ENCODE measurements at regions not wholly inside any gene's neighbourhood (a gene's known extent, or its start where the extent isn't known, plus 50 kb on each side); places are given as distances from the start of the nearest gene placed in this dataset.

DNA sequence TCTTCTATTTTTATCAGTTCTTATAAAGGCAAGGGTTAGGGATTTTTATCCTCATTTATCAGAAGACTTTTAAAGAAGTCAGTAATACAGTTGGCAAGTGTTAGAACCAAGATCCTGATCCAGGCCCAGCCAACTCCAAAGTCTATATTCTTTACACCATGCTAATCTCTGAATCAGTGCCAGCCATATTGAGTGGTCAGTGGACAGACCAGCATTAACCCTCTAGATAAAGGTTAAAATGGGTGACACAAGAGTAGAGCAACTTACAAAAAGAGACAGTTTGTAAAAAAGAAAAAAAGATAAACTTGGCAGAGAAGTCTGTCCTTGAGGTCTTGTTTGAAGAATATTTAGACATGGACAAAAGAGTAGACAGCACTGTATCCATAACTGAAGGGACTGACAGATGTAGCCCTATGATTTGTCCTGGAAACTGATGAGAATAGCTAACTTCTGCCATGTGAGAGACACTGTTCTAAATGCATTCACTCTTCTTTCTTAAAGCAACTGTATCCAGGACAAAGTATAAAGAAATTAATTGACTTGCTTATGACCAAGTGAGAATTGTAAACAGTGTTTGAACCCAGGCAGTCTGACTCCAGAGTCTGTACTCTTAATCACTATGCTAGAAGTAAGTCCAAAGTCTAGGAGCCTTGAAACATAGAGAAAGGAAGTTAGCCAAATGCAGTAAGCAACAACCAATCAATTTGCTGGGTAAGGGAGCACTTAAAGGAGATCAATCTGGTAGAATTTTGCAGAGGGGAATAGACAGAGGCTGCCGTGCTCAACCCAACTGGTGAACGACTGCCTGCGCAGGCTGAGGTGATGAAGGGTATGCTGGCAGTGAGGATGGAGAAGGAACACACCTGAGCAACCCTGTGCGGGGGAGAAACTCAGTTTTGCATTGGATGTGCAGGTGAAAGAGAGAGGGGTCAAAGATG lies 103.7 kb downstream of the TTC6 start (continued):
- TF ChIP-seq PRPF4 (IDR thresholded peaks at IDR 0.05; ENCODE audit: low read depth, low read length, poor library complexity, severe bottlenecking) (no peak), ATF4 (CRISPR knock-in tag; IDR thresholded peaks at IDR 0.05) (no peak), ZMYM3 (CRISPR knock-in tag; IDR thresholded peaks at IDR 0.05) (peak; percentile 56; the same call in 1 of the 2 replicates), JDP2 (CRISPR knock-in tag; IDR thresholded peaks at IDR 0.05; ENCODE audit: borderline replicate concordance) (no peak), SUZ12 (IDR thresholded peaks at IDR 0.05; ENCODE audit: low read depth, low read length) (no peak), RFXAP (CRISPR knock-in tag; IDR thresholded peaks at IDR 0.05; ENCODE audit: borderline replicate concordance) (0 out of 2 replicates have a peak, but pooled peaks have one; percentile 18), ONECUT2 (CRISPR knock-in tag; IDR thresholded peaks at IDR 0.05) (peak; percentile 68), ZFP37 (CRISPR knock-in tag; IDR thresholded peaks at IDR 0.05; ENCODE audit: borderline replicate concordance) (peak; percentile 26; the same call in 1 of the 2 replicates), IRX3 (CRISPR knock-in tag; IDR thresholded peaks at IDR 0.05; ENCODE audit: borderline replicate concordance, low read depth) (no peak), HMG20A (CRISPR knock-in tag; IDR thresholded peaks at IDR 0.05; ENCODE audit: borderline replicate concordance) (peak; percentile 63; the same call in 1 of the 2 replicates), HMG20B (CRISPR knock-in tag; conservative IDR thresholded peaks at IDR 0.05) (0 out of 2 replicates have a peak, but pooled peaks have one; percentile 15), MXI1 (IDR thresholded peaks at IDR 0.05; ENCODE audit: borderline replicate concordance, low read depth, low read length) (no peak), NR2F6 (IDR thresholded peaks at IDR 0.05) (0 out of 2 replicates have a peak, but pooled peaks have one; percentile 14), NR2F6 (CRISPR knock-in tag; IDR thresholded peaks at IDR 0.05) (no peak), ZNF331 (CRISPR knock-in tag; IDR thresholded peaks at IDR 0.05) (peak; percentile 8; the same call in 1 of the 2 replicates), ZNF333 (CRISPR knock-in tag; IDR thresholded peaks at IDR 0.05; ENCODE audit: borderline replicate concordance) (no peak), SIN3B (IDR thresholded peaks at IDR 0.05; ENCODE audit: low read length) (no peak), MED8 (CRISPR knock-in tag; IDR thresholded peaks at IDR 0.05; ENCODE audit: insufficient replicate concordance) (no peak)
- TF ChIP-seq, protein P1, sequence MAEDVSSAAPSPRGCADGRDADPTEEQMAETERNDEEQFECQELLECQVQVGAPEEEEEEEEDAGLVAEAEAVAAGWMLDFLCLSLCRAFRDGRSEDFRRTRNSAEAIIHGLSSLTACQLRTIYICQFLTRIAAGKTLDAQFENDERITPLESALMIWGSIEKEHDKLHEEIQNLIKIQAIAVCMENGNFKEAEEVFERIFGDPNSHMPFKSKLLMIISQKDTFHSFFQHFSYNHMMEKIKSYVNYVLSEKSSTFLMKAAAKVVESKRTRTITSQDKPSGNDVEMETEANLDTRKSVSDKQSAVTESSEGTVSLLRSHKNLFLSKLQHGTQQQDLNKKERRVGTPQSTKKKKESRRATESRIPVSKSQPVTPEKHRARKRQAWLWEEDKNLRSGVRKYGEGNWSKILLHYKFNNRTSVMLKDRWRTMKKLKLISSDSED (CRISPR knock-in tag; IDR thresholded peaks at IDR 0.05) = no peak
- TF ChIP-seq, protein P2, sequence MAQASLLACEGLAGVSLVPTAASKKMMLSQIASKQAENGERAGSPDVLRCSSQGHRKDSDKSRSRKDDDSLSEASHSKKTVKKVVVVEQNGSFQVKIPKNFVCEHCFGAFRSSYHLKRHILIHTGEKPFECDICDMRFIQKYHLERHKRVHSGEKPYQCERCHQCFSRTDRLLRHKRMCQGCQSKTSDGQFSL (CRISPR knock-in tag; IDR thresholded peaks at IDR 0.05) = no peak
- TF ChIP-seq, protein P3, sequence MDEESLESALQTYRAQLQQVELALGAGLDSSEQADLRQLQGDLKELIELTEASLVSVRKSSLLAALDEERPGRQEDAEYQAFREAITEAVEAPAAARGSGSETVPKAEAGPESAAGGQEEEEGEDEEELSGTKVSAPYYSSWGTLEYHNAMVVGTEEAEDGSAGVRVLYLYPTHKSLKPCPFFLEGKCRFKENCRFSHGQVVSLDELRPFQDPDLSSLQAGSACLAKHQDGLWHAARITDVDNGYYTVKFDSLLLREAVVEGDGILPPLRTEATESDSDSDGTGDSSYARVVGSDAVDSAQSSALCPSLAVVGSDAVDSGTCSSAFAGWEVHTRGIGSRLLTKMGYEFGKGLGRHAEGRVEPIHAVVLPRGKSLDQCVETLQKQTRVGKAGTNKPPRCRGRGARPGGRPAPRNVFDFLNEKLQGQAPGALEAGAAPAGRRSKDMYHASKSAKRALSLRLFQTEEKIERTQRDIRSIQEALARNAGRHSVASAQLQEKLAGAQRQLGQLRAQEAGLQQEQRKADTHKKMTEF (CRISPR knock-in tag; IDR thresholded peaks at IDR 0.05) = peak; percentile 75
- TF ChIP-seq, protein P4, sequence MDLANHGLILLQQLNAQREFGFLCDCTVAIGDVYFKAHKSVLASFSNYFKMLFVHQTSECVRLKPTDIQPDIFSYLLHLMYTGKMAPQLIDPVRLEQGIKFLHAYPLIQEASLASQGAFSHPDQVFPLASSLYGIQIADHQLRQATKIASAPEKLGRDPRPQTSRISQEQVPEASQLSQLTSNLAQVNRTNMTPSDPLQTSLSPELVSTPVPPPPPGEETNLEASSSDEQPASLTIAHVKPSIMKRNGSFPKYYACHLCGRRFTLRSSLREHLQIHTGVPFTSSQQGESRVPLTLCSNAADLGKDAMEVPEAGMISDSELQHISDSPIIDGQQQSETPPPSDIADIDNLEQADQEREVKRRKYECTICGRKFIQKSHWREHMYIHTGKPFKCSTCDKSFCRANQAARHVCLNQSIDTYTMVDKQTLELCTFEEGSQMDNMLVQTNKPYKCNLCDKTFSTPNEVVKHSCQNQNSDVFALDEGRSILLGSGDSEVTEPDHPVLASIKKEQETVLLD (CRISPR knock-in tag; IDR thresholded peaks at IDR 0.05; ENCODE audit: low read depth) = no peak
- TF ChIP-seq, protein P5, sequence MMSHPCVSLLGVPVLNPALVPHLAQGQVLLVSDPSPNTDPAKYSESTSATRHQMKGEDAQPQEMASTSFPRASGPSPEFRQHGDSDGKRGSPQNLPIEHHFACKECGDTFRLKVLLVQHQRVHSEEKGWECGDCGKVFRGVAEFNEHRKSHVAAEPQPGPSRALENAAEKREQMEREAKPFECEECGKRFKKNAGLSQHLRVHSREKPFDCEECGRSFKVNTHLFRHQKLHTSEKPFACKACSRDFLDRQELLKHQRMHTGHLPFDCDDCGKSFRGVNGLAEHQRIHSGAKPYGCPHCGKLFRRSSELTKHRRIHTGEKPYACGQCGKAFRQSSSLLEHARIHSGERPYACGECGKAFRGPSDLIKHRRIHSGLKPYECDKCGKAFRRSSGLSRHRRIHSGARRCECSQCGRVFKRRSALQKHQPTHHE (CRISPR knock-in tag; IDR thresholded peaks at IDR 0.05; ENCODE audit: borderline replicate concordance) = no peak
